Urinary bladder (tissue), 3 donors: ENCODE measurements at regions not wholly inside any gene's neighbourhood (a gene's known extent, or its start where the extent isn't known, plus 50 kb on each side); places are given as distances from the start of the nearest gene placed in this dataset.

Experiments
- DNase-seq: peaks from one replicate; pipeline ENCODE4 v3.0.0-alpha.2; 2015; ENCODE audit errors: extremely low spot score
- H3K27ac ChIP-seq: one replicate; pipeline ENCODE4 v1.5.1; 2013; ENCODE audit warnings: low read depth, mild to moderate bottlenecking, moderate library complexity
- H3K36me3 ChIP-seq: one replicate; pipeline ENCODE4 v1.6.1; 2013; ENCODE audit warnings: mild to moderate bottlenecking, moderate library complexity; ENCODE audit not compliant: insufficient read depth
- H3K4me1 ChIP-seq: one replicate; pipeline ENCODE4 v1.6.1; 2013; ENCODE audit warnings: mild to moderate bottlenecking, moderate library complexity; ENCODE audit not compliant: insufficient read depth
- H3K4me3 ChIP-seq: one replicate; pipeline ENCODE4 v1.5.1; 2013; ENCODE audit warnings: low read depth, low read length
- WGBS: extraction: QIAGEN DNeasy Blood & Tissue Kit; methylation state at CpG from one replicate; pipeline ENCODE4 v1.1.7; 2013; 5-methylcytosine and 5-hydroxymethylcytosine counted together
- donor health status: healthy with polysubstance abuse.
- donor health status: healthy.

DNA sequence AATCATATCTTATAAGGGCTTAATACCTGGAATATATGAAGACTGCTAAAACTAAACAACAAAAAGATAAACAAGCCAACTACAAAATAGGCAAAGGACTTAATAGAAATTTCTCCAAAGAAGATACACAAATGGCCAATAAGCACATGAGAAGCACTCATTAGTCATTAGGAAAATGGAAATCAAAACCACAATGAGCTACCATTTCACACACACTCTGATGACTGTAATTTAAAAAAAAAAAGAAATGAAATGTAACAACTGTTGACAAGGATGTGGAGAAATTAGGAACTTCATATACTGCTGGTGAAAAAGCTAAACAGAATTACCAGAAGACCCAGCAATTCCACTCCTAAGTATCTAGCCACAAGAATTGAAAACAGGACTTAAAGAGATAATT is 374.2 kb upstream of the ZP4 start:
- no peak overlapping the region for H3K4me3 ChIP-seq
- DNase-seq: no peak
- no peak overlapping the region for H3K27ac ChIP-seq
- no peaks in the 10 kb centered on the region for H3K36me3 ChIP-seq
- no peaks in the 10 kb centered on the region for H3K4me1 ChIP-seq

GRCh38 chr1:238258510-238258909 is 367.8 kb upstream of the ZP4 start:
- H3K27ac ChIP-seq: no peak overlapping the region
- H3K4me3 ChIP-seq: no peak overlapping the region
- H3K4me1 ChIP-seq: no peaks in the 10 kb centered on the region
- no peak for DNase-seq
- H3K36me3 ChIP-seq: no peaks in the 10 kb centered on the region

GRCh38 chr1:238257018-238257621 is 366.4 kb upstream of the ZP4 start:
- Histone ChIP-seq H3K4me3 (no peak overlapping the region), H3K27ac (no peak overlapping the region), H3K4me1 (no peaks in the 10 kb centered on the region), H3K36me3 (no peaks in the 10 kb centered on the region)
- WGBS: 86% methylated on average over 7 of the region's 7 CpGs
- no peak for DNase-seq

DNA sequence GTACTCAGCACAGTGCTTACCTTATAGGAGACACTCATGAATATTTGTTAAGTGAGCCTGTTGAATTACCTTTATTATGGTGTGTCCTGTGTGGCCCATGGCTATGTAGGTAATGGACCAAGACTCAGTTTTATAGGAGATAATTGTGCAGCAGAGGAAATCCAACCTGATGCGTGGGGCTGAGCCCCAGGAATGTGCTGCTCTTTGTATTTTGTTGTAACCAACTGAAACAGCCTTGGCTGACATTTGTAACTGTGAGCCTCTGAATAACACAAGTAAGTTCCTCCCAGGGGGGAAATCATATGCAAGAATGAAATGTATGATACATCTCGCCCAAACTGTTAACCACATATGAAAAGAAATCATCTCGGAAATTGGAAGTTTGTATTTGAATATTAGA is 364.2 kb upstream of the ZP4 start:
- no peaks in the 10 kb centered on the region for H3K36me3 ChIP-seq
- WGBS: 77% methylated on average over 3 of the region's 3 CpGs
- no peak for DNase-seq

DNA sequence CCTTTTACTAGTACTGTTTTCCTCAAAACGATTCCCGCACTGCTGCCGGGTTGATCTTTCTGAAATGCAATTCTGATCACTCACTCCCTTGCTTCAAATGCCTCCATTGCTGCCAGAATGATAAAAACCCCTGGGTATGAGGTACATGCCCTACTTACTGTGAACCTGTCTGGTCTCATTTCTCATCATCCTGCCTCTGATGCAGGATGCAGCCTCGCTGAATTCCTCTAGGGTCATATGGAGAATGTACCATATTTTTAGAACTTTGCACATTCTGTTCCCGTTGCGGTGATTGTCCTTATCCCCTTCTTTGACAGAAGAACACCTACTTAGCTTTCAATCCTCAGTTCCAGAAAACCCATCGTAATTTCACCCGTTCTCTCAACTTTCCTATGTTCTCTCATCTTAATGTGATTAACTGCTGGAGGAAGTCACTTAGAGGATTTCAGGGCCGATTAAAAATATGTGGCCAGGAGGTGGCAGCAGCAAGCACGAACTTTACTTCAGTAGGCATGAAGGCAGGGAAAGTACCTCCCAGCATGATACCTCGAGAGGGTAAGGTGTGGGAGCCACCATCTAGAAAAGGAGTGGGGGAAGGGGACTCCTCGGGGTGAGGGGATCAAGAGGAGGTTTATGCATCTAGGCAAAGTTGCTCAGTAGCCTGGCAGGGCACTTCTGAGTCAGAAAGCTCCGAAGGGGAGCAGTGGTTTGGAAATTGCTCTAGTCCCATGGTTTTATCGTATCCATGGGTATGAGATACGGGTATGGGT is 361.5 kb upstream of the ZP4 start:
- peak; percentile 1 for DNase-seq
- no peaks in the 10 kb centered on the region for H3K4me1 ChIP-seq
- H3K4me3 ChIP-seq: no peak overlapping the region
- no peak overlapping the region for H3K27ac ChIP-seq
- 63% methylated on average over 15 of the region's 15 CpGs for WGBS
- no peaks in the 10 kb centered on the region for H3K36me3 ChIP-seq

More for the DNA sequence above, 364.2 kb upstream of the ZP4 start:
- no peak overlapping the region for H3K4me3 ChIP-seq
- no peak overlapping the region for H3K27ac ChIP-seq
- H3K4me1 ChIP-seq: no peaks in the 10 kb centered on the region

DNA sequence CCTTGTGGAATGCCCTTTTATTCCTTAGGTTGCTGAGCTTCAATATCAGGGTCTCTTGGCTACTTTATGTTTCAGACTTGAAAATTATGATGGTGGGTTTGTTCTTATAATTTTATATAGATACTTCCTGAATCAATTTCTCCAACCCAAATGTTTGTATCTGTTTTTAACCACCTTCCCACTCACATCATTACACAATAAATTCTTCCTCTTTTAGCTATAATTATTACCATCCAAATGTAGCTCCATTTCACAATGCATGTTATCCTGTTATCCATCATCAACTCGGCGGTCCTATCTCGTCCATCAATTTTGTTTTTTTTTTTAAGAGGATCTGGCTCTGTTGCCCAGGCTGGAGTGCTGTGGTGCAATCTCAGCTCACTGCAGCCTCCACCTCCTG is 357.6 kb upstream of the ZP4 start:
- H3K4me3 ChIP-seq: no peak overlapping the region
- H3K36me3 ChIP-seq: no peaks in the 10 kb centered on the region
- no peak for DNase-seq
- no peak overlapping the region for H3K27ac ChIP-seq
- WGBS: 83% methylated on average over 3 of the region's 3 CpGs
- H3K4me1 ChIP-seq: no peaks in the 10 kb centered on the region

- Histone ChIP-seq H3K27ac (no peak overlapping the region), H3K4me1 (no peaks in the 10 kb centered on the region), H3K36me3 (no peaks in the 10 kb centered on the region), H3K4me3 (no peak overlapping the region)
- WGBS: 63% methylated on average over 1 of the region's 1 CpG
- DNase-seq: no peak
These were observed 351.5 kb upstream of the ZP4 start for GRCh38 chr1:238242181-238242580.

DNA sequence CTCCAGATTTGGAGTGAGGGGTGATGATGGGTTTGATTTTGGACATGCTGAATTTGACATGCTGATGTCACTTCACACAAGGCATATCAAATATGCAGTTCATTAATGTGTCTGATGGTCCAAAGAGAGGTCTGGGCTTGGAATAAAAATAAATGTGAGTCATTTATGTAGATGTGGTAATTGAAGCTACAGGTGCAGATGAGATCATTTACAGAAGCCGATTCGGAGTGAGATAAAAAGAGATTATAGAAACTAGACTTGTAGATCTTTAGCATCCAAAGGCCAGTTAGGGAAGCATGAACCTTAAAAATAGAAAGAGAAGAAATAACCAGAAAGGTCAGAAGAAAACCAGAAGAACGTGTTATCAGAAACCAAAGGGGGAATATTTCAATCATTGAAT is 350.9 kb upstream of the ZP4 start:
- no peaks in the 10 kb centered on the region for H3K4me1 ChIP-seq
- H3K36me3 ChIP-seq: no peaks in the 10 kb centered on the region
- H3K27ac ChIP-seq: no peak overlapping the region
- no peak for DNase-seq
- H3K4me3 ChIP-seq: no peak overlapping the region
- 92% methylated on average over 3 of the region's 3 CpGs for WGBS

DNA sequence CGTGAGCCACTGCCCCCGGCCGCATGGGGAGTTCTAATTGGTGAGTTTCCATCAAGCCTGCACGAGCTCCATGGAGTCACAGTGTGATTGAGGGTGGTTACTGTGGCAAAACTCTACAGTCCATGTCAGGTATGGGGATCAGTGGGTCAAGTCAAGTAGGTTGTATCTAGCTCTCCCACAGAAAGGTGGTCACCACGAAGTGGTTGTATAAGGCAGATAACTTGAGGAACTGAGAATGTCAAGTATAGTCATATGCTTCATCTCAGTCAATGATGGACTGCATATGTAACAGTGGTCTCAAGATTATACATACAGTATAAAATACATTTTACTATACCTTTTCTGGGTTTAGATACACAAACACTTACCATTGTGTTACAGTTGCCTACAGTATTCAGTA is 348.6 kb upstream of the ZP4 start:
- Histone ChIP-seq H3K4me1 (no peaks in the 10 kb centered on the region), H3K27ac (no peak overlapping the region), H3K4me3 (no peak overlapping the region), H3K36me3 (no peaks in the 10 kb centered on the region)
- 93% methylated on average over 5 of the region's 5 CpGs for WGBS
- no peak for DNase-seq

DNA sequence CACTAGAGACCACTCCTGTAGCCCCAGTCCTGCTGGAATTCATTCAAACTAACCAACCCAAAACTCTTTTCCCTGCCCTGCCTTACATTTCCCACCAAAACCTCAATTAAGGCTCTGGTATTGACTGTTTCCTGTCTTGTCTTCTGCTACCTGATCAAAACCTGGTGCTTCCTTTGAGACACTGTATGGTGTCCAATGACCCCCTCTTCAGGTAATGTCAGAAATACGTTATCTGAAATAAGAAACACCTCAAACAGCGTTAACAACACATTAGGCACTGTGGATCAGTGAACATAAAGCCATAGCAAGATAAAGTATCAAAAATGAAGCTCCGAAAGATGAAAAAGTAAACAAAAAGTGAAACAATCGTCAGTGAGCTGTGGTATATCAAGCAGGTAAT is 343.2 kb upstream of the ZP4 start:
- Histone ChIP-seq H3K4me1 (no peaks in the 10 kb centered on the region), H3K27ac (no peak overlapping the region), H3K4me3 (no peak overlapping the region), H3K36me3 (no peaks in the 10 kb centered on the region)
- DNase-seq: no peak
- WGBS: 76% methylated on average over 4 of the region's 4 CpGs

DNA sequence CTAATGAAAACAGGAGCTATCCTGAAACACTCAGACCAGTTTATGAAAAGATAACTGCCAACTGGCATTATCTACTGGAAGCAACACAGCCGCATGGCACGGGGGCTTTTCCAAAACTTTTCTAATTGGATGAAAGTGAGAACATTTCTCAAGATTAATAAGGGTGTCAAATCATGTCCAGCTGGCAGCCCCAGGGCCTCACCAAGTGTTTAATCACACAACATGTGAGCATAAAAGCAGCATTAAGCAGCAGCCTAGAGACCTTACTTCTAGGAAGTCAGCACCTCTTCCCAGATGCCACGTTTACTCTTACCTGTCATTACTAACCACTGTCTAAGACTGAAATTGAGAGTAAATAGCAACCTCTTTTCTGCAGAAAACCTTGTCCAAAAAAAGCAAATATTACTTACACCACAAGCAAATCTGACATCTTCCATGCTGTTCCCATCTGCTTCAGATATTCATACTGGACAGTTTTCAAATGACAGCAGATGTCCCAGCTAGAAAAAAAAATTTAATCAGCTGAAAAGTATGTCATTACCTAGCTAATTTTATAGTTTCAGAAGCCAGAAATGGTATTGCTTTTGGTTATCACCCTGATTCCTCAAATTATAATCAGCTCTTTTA is 341.5 kb upstream of the ZP4 start:
- no peak overlapping the region for H3K4me3 ChIP-seq
- no peak overlapping the region for H3K27ac ChIP-seq

DNA sequence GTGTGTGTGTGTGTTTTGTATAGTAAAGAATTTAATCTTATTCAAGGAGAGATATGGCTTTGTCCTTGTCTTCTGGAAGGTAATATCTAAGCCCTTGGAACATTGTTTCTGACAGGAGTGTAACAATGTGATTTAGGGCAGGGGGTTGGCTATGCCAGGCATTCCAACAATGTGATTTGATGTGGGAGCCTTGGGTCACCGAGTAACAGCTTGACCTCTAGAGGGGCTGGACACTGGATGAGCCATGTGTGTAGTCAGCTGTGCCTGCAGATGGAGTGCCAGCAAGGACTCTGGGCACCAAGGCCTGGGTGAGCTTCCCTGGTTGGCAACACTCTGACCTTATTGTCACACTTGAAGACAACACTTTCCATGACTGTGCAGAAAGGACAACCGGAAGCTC is 336.1 kb upstream of the ZP4 start:
- H3K27ac ChIP-seq: no peak overlapping the region
- no peak for DNase-seq
- no peaks in the 10 kb centered on the region for H3K4me1 ChIP-seq
- WGBS: 84% methylated on average over 2 of the region's 2 CpGs
- H3K4me3 ChIP-seq: no peak overlapping the region
- no peaks in the 10 kb centered on the region for H3K36me3 ChIP-seq

More for the DNA sequence above, 341.5 kb upstream of the ZP4 start:
- Histone ChIP-seq H3K36me3 (no peaks in the 10 kb centered on the region), H3K4me1 (no peaks in the 10 kb centered on the region)
- WGBS: 55% methylated on average over 3 of the region's 3 CpGs
- no peak for DNase-seq

GRCh38 chr1:238223076-238223640 is 332.4 kb upstream of the ZP4 start:
- WGBS: 68% methylated on average over 3 of the region's 3 CpGs
- no peaks in the 10 kb centered on the region for H3K4me1 ChIP-seq
- no peaks in the 10 kb centered on the region for H3K36me3 ChIP-seq
- no peak overlapping the region for H3K4me3 ChIP-seq
- H3K27ac ChIP-seq: no peak overlapping the region
- no peak for DNase-seq

GRCh38 chr1:238221738-238222137 is 331.0 kb upstream of the ZP4 start:
- H3K36me3 ChIP-seq: no peaks in the 10 kb centered on the region
- no peak overlapping the region for H3K27ac ChIP-seq
- 73% methylated on average over 4 of the region's 4 CpGs for WGBS
- no peaks in the 10 kb centered on the region for H3K4me1 ChIP-seq
- no peak overlapping the region for H3K4me3 ChIP-seq
- no peak for DNase-seq
